Transverse colon (tissue), 4 donors: ENCODE measurements at regions not wholly inside any gene's neighbourhood (a gene's known extent, or its start where the extent isn't known, plus 50 kb on each side); places are given as distances from the start of the nearest gene placed in this dataset.

Experiments
- DNase-seq: peaks from one replicate; pipeline ENCODE4 v3.0.0-alpha.2; 2019
- H3K27ac ChIP-seq, 4 donors: fragments of 200-600 bp; sonication (generic); 2 replicates each; pipeline ENCODE4 v1.5.1; 2016 to 2018; ENCODE audit warnings: inconsistent platforms in 4 of 4
- H3K27me3 ChIP-seq: fragments of 200-600 bp; sonication (generic); 2 replicates; pipeline ENCODE4 v1.5.1; 2017; ENCODE audit warnings: inconsistent platforms
- H3K36me3 ChIP-seq, 4 donors: fragments of 200-600 bp; sonication (generic); 2 replicates each; pipeline ENCODE4 v1.5.1; 2017 to 2019; ENCODE audit warnings: inconsistent platforms in 4 of 4
- H3K4me1 ChIP-seq, 4 donors: fragments of 200-600 bp; sonication (generic); 2 replicates each; pipeline ENCODE4 v1.5.1; 2017 to 2020; ENCODE audit warnings: inconsistent platforms in 4 of 4
- H3K4me3 ChIP-seq, 4 donors: fragments of 200-600 bp; sonication (generic); 1 replicate in 1 of 4; 2 replicates in 3 of 4; pipeline versions ENCODE4 v1.5.1 to v1.6.1; 2017 to 2019; ENCODE audit warnings: inconsistent platforms in 4 of 4
- H3K9me3 ChIP-seq, 2 donors: fragments of 200-600 bp; sonication (generic); 2 replicates each; pipeline ENCODE4 v1.5.1; 2017 to 2019; ENCODE audit warnings: inconsistent platforms in 2 of 2
- CTCF ChIP-seq, 5 experiments: fragments of 200-600 bp in 3 of 5; fragments of 450-650 bp in 2 of 5; sonication (generic) in 3 of 5; IDR thresholded peaks; 1 replicate in 2 of 5; 2 replicates in 3 of 5; pipeline ENCODE4 v1.5.1; 2016 to 2017; ENCODE audit warnings: antibody characterized with exemption in 5 of 5, inconsistent platforms in 3 of 5, mild to moderate bottlenecking in 2 of 5, moderate library complexity in 1 of 5
- EP300 ChIP-seq: sonication (generic); formaldehyde crosslinking; IDR thresholded peaks from one replicate; pipeline ENCODE4 v1.6.1; 2017; ENCODE audit warnings: antibody characterized with exemption, low read depth
- POLR2A ChIP-seq: fragments of 450-650 bp; IDR thresholded peaks from one replicate; pipeline ENCODE4 v1.6.1; 2016; ENCODE audit warnings: antibody characterized with exemption, mild to moderate bottlenecking, moderate library complexity
- POLR2AphosphoS5 ChIP-seq, 3 donors: sonication (generic); formaldehyde crosslinking; IDR thresholded peaks; one replicate each; pipeline ENCODE4 v1.6.1; 2016; ENCODE audit warnings: antibody characterized with exemption in 3 of 3
- WGBS, 2 donors: methylation state at CpG; one replicate each; pipeline ENCODE4 v1.1.5; 2018; ENCODE audit warnings: low coverage in 1 of 2; 5-methylcytosine and 5-hydroxymethylcytosine counted together
- in situ Hi-C, 4 donors: fragments of 200-750 bp; cut with MboI; loops; one replicate each; pipeline versions ENCODE4 v1.15.0 to v1.15.1; 2017; ENCODE audit warnings: low sequenced_read_pairs in 3 of 4, low pct_ligation_motif_present in 1 of 4, low pct_unique_long_range_greater_than_20kb in 1 of 4
- intact Hi-C: fragments of 100-400 bp; cut with DNase I; formaldehyde crosslinking; loops from one replicate; pipeline ENCODE4 v1.15.1; 2023; ENCODE audit warnings: low total_unique reads

GRCh38 chr16:19980632-19981265, 92.9 kb downstream of the GPR139 start:
- 0 to 8% methylated on average over 3 of the region's 3 CpGs for WGBS, 2 donors
- intact Hi-C loops = no loop called here

DNA sequence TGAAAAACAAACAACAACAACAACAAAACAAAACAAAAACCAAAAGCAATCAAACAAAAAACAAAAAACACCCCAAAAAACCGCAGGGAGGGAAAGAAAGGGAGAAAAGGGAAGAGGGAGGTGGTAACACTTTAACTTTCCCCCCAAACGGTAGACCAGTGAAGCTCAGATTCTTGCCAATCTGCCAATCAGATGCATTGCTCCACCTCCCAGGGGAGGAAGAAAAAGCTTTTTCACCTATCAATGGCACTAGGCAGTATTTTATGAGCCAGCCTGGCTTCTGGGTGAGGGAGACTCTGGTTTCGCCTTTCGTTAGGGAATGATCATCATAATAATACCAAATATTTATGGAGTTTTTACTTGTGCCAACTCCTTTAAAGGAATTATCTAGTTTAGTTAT, 94.1 kb downstream of the GPR139 start:
- intact Hi-C loops = no loop called here
- 23 to 48% methylated on average over 2 to 4 of the region's 4 CpGs for WGBS, 2 donors
- no peak overlapping the region for H3K4me3 ChIP-seq

More at GRCh38 chr16:19980632-19981265, 92.9 kb downstream of the GPR139 start:
- H3K27ac ChIP-seq = no peak overlapping the region
- no peaks in the 10 kb centered on the region for H3K4me1 ChIP-seq
- no peaks in the 10 kb centered on the region for H3K9me3 ChIP-seq
- H3K27me3 ChIP-seq = no peaks in the 10 kb centered on the region
- TF ChIP-seq EP300 (no peak), CTCF (IDR thresholded peaks at IDR 0.05) (peak; percentile 16 to 27 (median 23)), POLR2A (no peak), POLR2AphosphoS5 (IDR thresholded peaks at IDR 0.05) (no peak)
- H3K36me3 ChIP-seq = no peaks in the 10 kb centered on the region
- in situ Hi-C loops = loop anchor here in 1 of 4 donors (25.0 kb wide), 1 partner anchor 107 kb away; no protein-coding TSS in a partner anchor
- no peak for DNase-seq
- no peak overlapping the region for H3K4me3 ChIP-seq

GRCh38 chr16:19974607-19975006, 90.0 kb upstream of the GPRC5B start:
- Histone ChIP-seq H3K27ac (no peak overlapping the region), H3K9me3 (no peaks in the 10 kb centered on the region), H3K36me3 (no peaks in the 10 kb centered on the region), H3K27me3 (no peaks in the 10 kb centered on the region), H3K4me1 (no peaks in the 10 kb centered on the region), H3K4me3 (no peak overlapping the region)
- intact Hi-C loops (no loop called here), in situ Hi-C loops (loop anchor here in 1 of 4 donors (25.0 kb wide), 1 partner anchor 113 kb away; no protein-coding TSS in a partner anchor)
- 72% methylated on average over 4 of the region's 4 CpGs; no CpG with 5 or more reads in 1 of the 2 donors for WGBS, 2 donors
- TF ChIP-seq CTCF (IDR thresholded peaks at IDR 0.05) (no peak), POLR2AphosphoS5 (IDR thresholded peaks at IDR 0.05) (no peak), EP300 (no peak), POLR2A (no peak)
- no peak for DNase-seq

More for the DNA sequence above, 94.1 kb downstream of the GPR139 start:
- no peak for DNase-seq
- Histone ChIP-seq H3K36me3 (no peaks in the 10 kb centered on the region), H3K27me3 (no peaks in the 10 kb centered on the region), H3K9me3 (no peaks in the 10 kb centered on the region), H3K4me1 (no peaks in the 10 kb centered on the region), H3K27ac (no peak overlapping the region)
- in situ Hi-C loops = loop anchor here in 1 of 4 donors (25.0 kb wide), 1 partner anchor 108 kb away; no protein-coding TSS in a partner anchor
- TF ChIP-seq POLR2A = no peak
- TF ChIP-seq EP300 = no peak

DNA sequence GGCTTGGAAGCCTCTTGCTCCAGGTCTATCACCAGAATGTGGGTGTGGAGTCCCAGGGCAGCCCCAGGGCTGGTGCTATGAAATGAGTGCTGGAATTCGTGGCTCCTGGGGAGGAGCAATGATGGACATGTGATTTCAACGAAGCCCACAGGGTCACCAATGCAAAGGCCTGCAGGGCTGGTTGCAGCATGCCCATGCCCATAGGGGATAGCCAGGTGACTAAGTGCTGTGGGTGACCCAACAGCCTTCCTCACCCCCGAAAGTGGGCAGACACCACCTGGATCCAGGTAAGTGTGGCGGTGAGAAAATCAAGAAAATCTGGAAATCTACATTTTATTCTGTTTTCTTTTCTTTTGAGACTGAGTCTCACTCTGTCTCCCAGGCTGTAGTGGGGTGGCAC, 87.5 kb upstream of the GPRC5B start:
- peaks cover 8% of the 10 kb centered on the region for H3K27me3 ChIP-seq
- DNase-seq = no peak
- no peak overlapping the region for H3K4me3 ChIP-seq
- TF ChIP-seq EP300 (no peak), POLR2AphosphoS5 (IDR thresholded peaks at IDR 0.05) (no peak), POLR2A (no peak), CTCF (IDR thresholded peaks at IDR 0.05) (no peak)
- H3K27ac ChIP-seq = no peak overlapping the region
- no peaks in the 10 kb centered on the region for H3K4me1 ChIP-seq
- in situ Hi-C loops (no loop called here), intact Hi-C loops (no loop called here)
- H3K36me3 ChIP-seq = no peaks in the 10 kb centered on the region
- peaks cover 0 to 3% of the 10 kb centered on the region in 2 donors for H3K9me3 ChIP-seq
- WGBS, 2 donors = 78% methylated on average over 4 of the region's 4 CpGs; no CpG with 5 or more reads in 1 of the 2 donors
